RWPE1 (cell line): ENCODE measurements at regions not wholly inside any gene's neighbourhood (a gene's known extent, or its start where the extent isn't known, plus 50 kb on each side); places are given as distances from the start of the nearest gene placed in this dataset.
A peak's percentile ranks its signal among the peaks of the same experiment; 100 is the strongest.

Experiments
- CTCF ChIA-PET: fragments of 350-600 bp; sonication (Branson Sonifier 250); formaldehyde crosslinking; extraction: SDS; loops from one replicate; lab custom pipeline; 2021; lab: Yijun Ruan, JAX
- POLR2A ChIA-PET: fragments of 400-600 bp; formaldehyde crosslinking; extraction: SDS; loops from one replicate; lab custom pipeline; 2020; ENCODE audit warnings: antibody characterized with exemption; ENCODE audit not compliant: low non-redundant PET; lab: Yijun Ruan, JAX
- DNase-seq: peaks from one replicate; pipeline ENCODE4 v3.0.0; 2012; ENCODE audit warnings: low spot score
- H3K27ac ChIP-seq: fragments of 450-650 bp; 2 replicates; pipeline ENCODE4 v1.5.1; 2017
- CTCF ChIP-seq: fragments of 450-650 bp; conservative IDR thresholded peaks from 2 replicates; pipeline ENCODE4 v1.5.1; 2017; ENCODE audit warnings: low read depth, mild to moderate bottlenecking

DNA sequence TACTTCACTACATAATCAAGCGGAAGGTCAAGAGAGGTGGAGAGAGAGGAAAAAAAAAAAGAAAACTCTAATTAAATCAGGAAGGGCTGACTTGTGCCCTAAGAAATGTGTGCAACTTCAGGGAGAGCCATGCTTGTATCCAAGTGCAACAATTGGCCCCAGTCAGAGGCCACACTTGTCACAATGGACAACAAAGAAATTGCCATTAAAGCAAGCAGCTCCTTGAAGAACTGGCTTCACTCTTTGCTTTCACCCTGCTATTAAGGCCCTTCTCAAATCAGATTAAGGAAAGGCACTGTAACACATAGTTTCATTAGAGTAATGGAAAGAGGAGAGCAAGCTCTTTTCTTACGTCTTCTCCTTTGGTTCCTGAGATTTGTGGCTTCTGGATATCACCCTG is 480.9 kb upstream of the WWC1 start:
- no peak for DNase-seq
- ChIA-PET POLR2A (no interaction called here), CTCF (interaction anchor here (0.6 to 0.7 kb wide), 2 partner anchors 30 to 49 kb away, joined by 3 to 4 read pairs; no protein-coding TSS in a partner anchor)
- no peak overlapping the region for H3K27ac ChIP-seq
- no peak for TF ChIP-seq CTCF

DNA sequence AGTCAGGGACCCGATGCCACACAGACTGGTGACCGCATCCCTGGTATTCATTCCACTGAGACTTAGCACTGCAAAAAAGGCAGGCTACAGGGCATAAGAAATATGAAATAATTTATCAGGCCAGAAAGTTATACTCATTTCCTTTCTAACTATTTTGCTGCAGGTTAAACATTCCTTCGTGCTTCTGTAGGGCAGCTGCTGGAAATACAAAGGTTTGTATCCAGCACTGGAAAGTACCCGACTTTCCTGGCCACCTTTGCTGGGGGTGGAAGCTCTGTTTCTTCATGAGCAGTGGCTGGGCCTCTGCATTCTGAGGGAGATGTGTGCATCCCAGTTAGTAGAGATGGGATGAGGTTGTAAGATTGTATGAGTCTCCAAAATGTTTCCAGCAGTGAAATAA is 478.6 kb upstream of the WWC1 start:
- H3K27ac ChIP-seq, result no peak overlapping the region
- CTCF ChIA-PET, result no interaction called here
- no peak for DNase-seq
- TF ChIP-seq CTCF, result no peak
- POLR2A ChIA-PET, result no interaction called here

DNA sequence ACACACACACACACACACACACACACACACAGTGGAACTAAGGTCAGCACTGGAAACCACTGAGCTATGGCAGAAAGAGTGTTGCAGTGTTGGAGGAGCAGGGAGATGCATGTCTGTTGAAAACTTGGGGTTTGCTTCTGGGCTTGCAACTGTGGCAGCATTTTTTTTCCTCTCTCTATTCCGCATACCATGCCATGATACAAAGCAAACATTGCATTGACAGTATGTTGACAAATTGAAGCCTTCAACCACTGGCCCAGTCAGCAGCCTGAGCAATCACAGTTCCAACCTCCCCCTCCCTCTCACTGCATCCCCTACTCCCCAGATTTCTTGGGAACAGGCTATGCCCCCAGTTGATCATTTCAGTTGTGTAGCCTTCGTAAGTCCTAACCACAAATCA is 478.1 kb upstream of the WWC1 start:
- ChIA-PET POLR2A (no interaction called here), CTCF (no interaction called here)
- no peak for DNase-seq
- H3K27ac ChIP-seq, result no peak overlapping the region
- no peak for TF ChIP-seq CTCF

- ChIA-PET POLR2A (no interaction called here), CTCF (no interaction called here)
- H3K27ac ChIP-seq, result no peak overlapping the region
- DNase-seq, result no peak
- no peak for TF ChIP-seq CTCF
Measured at GRCh38 chr5:167814040-167814439, 477.4 kb upstream of the WWC1 start.

GRCh38 chr5:167814828-167815227 is 476.6 kb upstream of the WWC1 start:
- POLR2A ChIA-PET, result no interaction called here
- TF ChIP-seq CTCF, result no peak

GRCh38 chr5:167816354-167816753 is 475.1 kb upstream of the WWC1 start:
- CTCF ChIA-PET, result no interaction called here
- POLR2A ChIA-PET, result no interaction called here
- no peak for TF ChIP-seq CTCF
- peak; percentile 55 for DNase-seq
- H3K27ac ChIP-seq, result no peak overlapping the region

More at GRCh38 chr5:167814828-167815227, 476.6 kb upstream of the WWC1 start:
- DNase-seq, result peak; percentile 70
- CTCF ChIA-PET, result interaction anchor here (0.6 kb wide), 1 partner anchor 91 kb away, joined by 4 read pairs; no protein-coding TSS in a partner anchor
- no peak overlapping the region for H3K27ac ChIP-seq

DNA sequence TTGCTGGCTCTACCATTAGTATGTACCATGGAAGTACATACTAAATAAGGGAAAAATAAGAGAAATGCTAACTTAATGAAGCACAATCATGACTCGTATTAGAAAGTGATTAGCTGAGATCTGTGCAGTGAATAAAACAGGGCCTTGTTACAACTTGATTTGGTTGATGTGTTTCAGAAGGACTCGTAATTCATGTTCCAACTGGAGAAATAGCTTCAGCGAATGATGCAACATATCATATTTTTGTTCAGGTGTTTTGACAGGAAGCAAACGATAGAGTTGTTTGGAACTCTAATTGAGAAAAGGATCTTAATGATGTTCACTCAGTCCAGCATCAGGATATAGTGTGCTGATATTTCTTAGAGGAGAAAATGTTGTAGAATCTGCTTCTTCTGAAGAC is 474.6 kb upstream of the WWC1 start:
- H3K27ac ChIP-seq, result no peak overlapping the region
- DNase-seq, result peak; percentile 71
- ChIA-PET CTCF (interaction anchor here (0.6 kb wide), 2 partner anchors 202 to 313 kb away, joined by 3 to 5 read pairs; no protein-coding TSS in a partner anchor), POLR2A (no interaction called here)
- TF ChIP-seq CTCF, result no peak
